OCI-LY7 (cell line): ENCODE measurements at regions not wholly inside any gene's neighbourhood (a gene's known extent, or its start where the extent isn't known, plus 50 kb on each side); places are given as distances from the start of the nearest gene placed in this dataset.

Source experiments
- BruUV-seq: library from RNA; stranded (reverse); fragments of 400-500 nt; replicated peaks from 2 replicates; lab custom pipeline; 2021; lab: Mats Ljungman, UMichigan
- CTCF ChIA-PET: fragments of 300-600 bp; sonication (Branson Sonifier 250); formaldehyde crosslinking; loops from one replicate; lab custom pipeline; 2022; ENCODE audit warnings: antibody characterized with exemption; ENCODE audit not compliant: unreplicated experiment; lab: Charles Lee
- POLR2A ChIA-PET: fragments of 300-600 bp; sonication (Branson Sonifier 250); formaldehyde crosslinking; loops from one replicate; lab custom pipeline; 2022; ENCODE audit warnings: antibody characterized with exemption; lab: Charles Lee
- DNase-seq: peaks from one replicate; pipeline ENCODE4 v3.0.0-alpha.2; 2015; ENCODE audit warnings: low spot score
- H2AFZ ChIP-seq: fragments of 200-600 bp; sonication (generic), shearing (Covaris generic); 2 replicates; pipeline ENCODE4 v1.6.1; 2014; ENCODE audit warnings: mild to moderate bottlenecking, antibody characterized with exemption, low read length, moderate library complexity
- H3K27ac ChIP-seq: fragments of 200-600 bp; sonication (generic); 2 replicates; pipeline ENCODE4 v1.5.1; 2014; ENCODE audit warnings: mixed run types, low read depth, mild to moderate bottlenecking, moderate library complexity, low read length, inconsistent platforms; ENCODE audit not compliant: poor library complexity, severe bottlenecking
- H3K36me3 ChIP-seq: fragments of 200-600 bp; sonication (generic); 2 replicates; pipeline ENCODE4 v1.6.1; 2014; ENCODE audit warnings: mild to moderate bottlenecking, antibody characterized with exemption, low read length, moderate library complexity, mixed read lengths; ENCODE audit not compliant: insufficient read depth
- H3K4me1 ChIP-seq: fragments of 200-600 bp; sonication (generic); 2 replicates; pipeline ENCODE4 v1.5.1; 2014; ENCODE audit warnings: mild to moderate bottlenecking, low read length; ENCODE audit not compliant: insufficient read depth, poor library complexity, severe bottlenecking
- H3K4me2 ChIP-seq: fragments of 200-600 bp; sonication (generic); 2 replicates; pipeline ENCODE4 v1.6.1; 2014; ENCODE audit warnings: mild to moderate bottlenecking, low read length
- H3K4me3 ChIP-seq: fragments of 200-600 bp; sonication (generic); 2 replicates; pipeline ENCODE4 v1.5.1; 2014; ENCODE audit warnings: mild to moderate bottlenecking, low read depth, low read length; ENCODE audit not compliant: poor library complexity, severe bottlenecking
- H3K79me2 ChIP-seq: fragments of 200-600 bp; sonication (generic); 2 replicates; pipeline ENCODE4 v1.6.1; 2016; ENCODE audit warnings: low read depth, mild to moderate bottlenecking, low read length, moderate library complexity, mixed read lengths; ENCODE audit not compliant: insufficient read depth
- H3K9me2 ChIP-seq: fragments of 200-600 bp; sonication (generic); 2 replicates; pipeline ENCODE4 v1.6.1; 2016; ENCODE audit warnings: mild to moderate bottlenecking, low read length, mixed read lengths; ENCODE audit not compliant: insufficient read depth
- H3K9me3 ChIP-seq: fragments of 200-600 bp; sonication (generic); 2 replicates; pipeline ENCODE4 v1.6.1; 2014; ENCODE audit warnings: mild to moderate bottlenecking, mixed run types, low read length, mixed read lengths
- H4K20me1 ChIP-seq: fragments of 200-600 bp; sonication (generic); 2 replicates; pipeline ENCODE4 v1.6.1; 2014; ENCODE audit warnings: mild to moderate bottlenecking, antibody characterized with exemption, low read length, moderate library complexity, mixed read lengths; ENCODE audit not compliant: insufficient read depth
- CTCF ChIP-seq: fragments of 200-600 bp; sonication (generic); conservative IDR thresholded peaks from 2 replicates; pipeline ENCODE4 v1.5.1; 2014; ENCODE audit warnings: mild to moderate bottlenecking, antibody characterized with exemption, low read length, moderate library complexity, mixed read lengths
- EZH2phosphoT487 ChIP-seq: fragments of 200-600 bp; sonication (generic); IDR thresholded peaks from 2 replicates; pipeline ENCODE4 v1.6.1; 2018; ENCODE audit warnings: low read depth, borderline replicate concordance, mild to moderate bottlenecking, mixed run types, antibody characterized with exemption, low read length, moderate library complexity, mixed read lengths
- intact Hi-C: fragments of 100-400 bp; cut with micrococcal nuclease; formaldehyde crosslinking; loops from one replicate; pipeline ENCODE4 v1.10.0; 2022; ENCODE audit not compliant: unreplicated experiment

DNA sequence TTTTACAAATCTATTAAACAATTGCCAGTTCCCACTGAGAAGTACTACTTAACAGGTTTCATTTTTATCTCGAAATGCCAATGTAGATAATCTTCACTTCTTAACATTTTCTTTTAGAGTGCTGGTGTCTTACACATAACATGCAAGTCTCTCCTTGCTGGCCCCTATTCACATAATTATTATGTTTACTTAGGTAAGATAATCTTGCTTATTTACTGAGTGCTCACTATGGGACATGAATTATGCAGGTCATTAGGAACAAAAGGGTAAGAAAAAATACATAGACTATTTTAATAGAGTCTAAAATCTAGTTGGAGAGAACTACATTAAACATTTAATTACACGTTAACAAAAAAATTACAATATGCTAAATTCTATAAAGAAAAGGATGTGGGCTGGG lies 328.4 kb downstream of the PRR16 start:
- Histone ChIP-seq H3K9me2 (no peaks in the 10 kb centered on the region), H4K20me1 (no peaks in the 10 kb centered on the region), H3K9me3 (no peaks in the 10 kb centered on the region), H3K4me3 (no peak overlapping the region), H3K4me2 (no peak overlapping the region), H3K4me1 (no peaks in the 10 kb centered on the region), H3K79me2 (no peaks in the 10 kb centered on the region), H3K27ac (no peak overlapping the region), H3K36me3 (no peaks in the 10 kb centered on the region), H2AFZ (no peak overlapping the region)
- ChIA-PET POLR2A (no interaction called here), CTCF (no interaction called here)
- DNase-seq: no peak
- intact Hi-C loops: no loop called here
- TF ChIP-seq EZH2phosphoT487: no peak
- no peak for TF ChIP-seq CTCF
- BruUV-seq: no TSS peak

GRCh38 chr5:120794121-120794520 lies 330.0 kb downstream of the PRR16 start:
- Histone ChIP-seq H3K9me2 (no peaks in the 10 kb centered on the region), H3K9me3 (no peaks in the 10 kb centered on the region), H3K4me2 (no peak overlapping the region), H3K27ac (no peak overlapping the region), H2AFZ (no peak overlapping the region), H3K79me2 (no peaks in the 10 kb centered on the region), H3K4me3 (no peak overlapping the region), H3K4me1 (no peaks in the 10 kb centered on the region), H3K36me3 (no peaks in the 10 kb centered on the region), H4K20me1 (no peaks in the 10 kb centered on the region)
- ChIA-PET POLR2A (no interaction called here), CTCF (no interaction called here)
- no TSS peak for BruUV-seq
- intact Hi-C loops: no loop called here
- DNase-seq: no peak
- TF ChIP-seq EZH2phosphoT487 (no peak), CTCF (no peak)

DNA sequence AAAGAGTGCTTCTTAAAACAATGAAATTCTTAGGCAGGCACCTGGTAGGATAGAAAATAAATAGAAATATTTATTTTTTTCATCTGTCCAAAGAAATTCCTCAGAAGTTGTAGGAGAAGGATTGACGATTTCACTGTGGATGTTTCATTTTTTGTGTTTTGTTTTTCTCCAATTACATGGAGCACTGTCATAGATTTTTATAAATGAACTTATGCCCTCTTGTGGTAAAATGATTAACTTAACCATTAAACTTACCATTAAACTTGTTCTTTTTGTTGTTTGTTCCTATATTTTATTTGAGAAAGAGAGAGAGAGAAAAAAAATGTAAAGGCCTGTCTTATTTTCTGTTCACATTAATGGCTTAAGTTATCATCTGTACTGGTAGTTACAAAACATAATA lies 339.2 kb downstream of the PRR16 start:
- no peaks in the 10 kb centered on the region for H3K79me2 ChIP-seq
- TF ChIP-seq EZH2phosphoT487 (no peak), CTCF (peak; percentile 71)
- H2AFZ ChIP-seq: no peak overlapping the region
- intact Hi-C loops: no loop called here
- no peaks in the 10 kb centered on the region for H3K36me3 ChIP-seq
- POLR2A ChIA-PET: interaction anchor here (0.7 kb wide), 1 partner anchor 1430 kb away, joined by 4 read pairs; no protein-coding TSS in a partner anchor
- no TSS peak for BruUV-seq
- H3K27ac ChIP-seq: no peak overlapping the region
- no peak for DNase-seq
- no peaks in the 10 kb centered on the region for H3K4me1 ChIP-seq
- no peaks in the 10 kb centered on the region for H4K20me1 ChIP-seq
- no peaks in the 10 kb centered on the region for H3K9me2 ChIP-seq
- H3K4me2 ChIP-seq: no peak overlapping the region
- H3K9me3 ChIP-seq: no peaks in the 10 kb centered on the region
- H3K4me3 ChIP-seq: no peak overlapping the region
- CTCF ChIA-PET: no interaction called here
